ENCODE measurements at regions not wholly inside any gene's neighbourhood (a gene's known extent, or its start where the extent isn't known, plus 50 kb on each side); places are given as distances from the start of the nearest gene placed in this dataset.

GRCh38 chr2:57893347-57893746 is 153.3 kb upstream of the VRK2 start:
- Histone ChIP-seq H3K4me2 (ENCODE audit: insufficient read depth, low read length) (no peak overlapping the region), H2AFZ (ENCODE audit: low read depth, low read length) (no peak overlapping the region), H3K27ac (ENCODE audit: insufficient read depth, low read depth, low read length) (no peak overlapping the region), H3K4me3 (replicated peaks in 1 of 3; ENCODE audit: insufficient read depth in 1 of 3, low read depth in 1 of 3, low read length in 3 of 3) (no peak overlapping the region), H3K27me3 (ENCODE audit: control insufficient read depth in 2 of 2, insufficient read depth in 2 of 2, low read length in 2 of 2) (no peaks in the 10 kb centered on the region), H3K4me1 (ENCODE audit: control insufficient read depth, extremely low read depth, insufficient read depth, low read length) (no peaks in the 10 kb centered on the region), H3K79me2 (ENCODE audit: control insufficient read depth, insufficient read depth, low read length) (no peaks in the 10 kb centered on the region), H3K9ac (replicated peaks; ENCODE audit: extremely low read depth, insufficient read depth, low read length) (no peak overlapping the region), H4K20me1 (replicated peaks; ENCODE audit: control insufficient read depth, extremely low read depth, insufficient read depth, low read length) (no peaks in the 10 kb centered on the region), H3K9me3 (replicated peaks; ENCODE audit: control insufficient read depth, insufficient read depth, low read length) (no peaks in the 10 kb centered on the region), H3K36me3 (ENCODE audit: control insufficient read depth in 2 of 2, extremely low read depth in 1 of 2, insufficient read depth in 2 of 2, low read length in 2 of 2) (no peaks in the 10 kb centered on the region), H3K9me1 (replicated peaks; ENCODE audit: control insufficient read depth, extremely low read depth, insufficient read depth, low read length) (no peaks in the 10 kb centered on the region)
- no peak for DNase-seq (ENCODE audit: low read depth, low spot score)
- no peak for TF ChIP-seq POLR2AphosphoS5 (IDR thresholded peaks at IDR 0.05; ENCODE audit: insufficient read depth, low read depth, low read length)
- TF ChIP-seq FOS (IDR thresholded peaks at IDR 0.05; ENCODE audit: borderline replicate concordance, insufficient read depth, low read length), result no peak
- no peak for TF ChIP-seq CTCF (IDR thresholded peaks at IDR 0.05; ENCODE audit: extremely low read depth in 1 of 2, insufficient read depth in 1 of 2, low read depth in 1 of 2, low read length in 2 of 2)
- no peak for TF ChIP-seq EZH2 (IDR thresholded peaks at IDR 0.05; ENCODE audit: borderline replicate concordance, low read depth, low read length, severe bottlenecking)
- TF ChIP-seq POLR2A (IDR thresholded peaks at IDR 0.05; ENCODE audit: low read depth, low read length), result no peak
- TF ChIP-seq, protein P1, sequence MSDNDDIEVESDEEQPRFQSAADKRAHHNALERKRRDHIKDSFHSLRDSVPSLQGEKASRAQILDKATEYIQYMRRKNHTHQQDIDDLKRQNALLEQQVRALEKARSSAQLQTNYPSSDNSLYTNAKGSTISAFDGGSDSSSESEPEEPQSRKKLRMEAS (IDR thresholded peaks at IDR 0.05; ENCODE audit: insufficient read depth, insufficient read length), result no peak
- no peak for TF ChIP-seq MYC (IDR thresholded peaks at IDR 0.05; ENCODE audit: low read depth, low read length)
- no peak for TF ChIP-seq JUN (IDR thresholded peaks at IDR 0.05; ENCODE audit: borderline replicate concordance, insufficient read depth, insufficient read length, low read depth)
- TF ChIP-seq GATA2 (IDR thresholded peaks at IDR 0.05; ENCODE audit: insufficient read depth, insufficient read length, low read depth, low read length), result no peak
- ChIA-PET POLR2A (no interaction called here), CTCF (interaction anchor here (0.6 to 2.8 kb wide), 3 partner anchors 8 to 525 kb away, joined by 3 to 10 read pairs (median 4); no protein-coding TSS in a partner anchor)
- dilution Hi-C loops (cut with MboI; ENCODE audit: extremely low pct_ligation_motif_present, low sequenced_read_pairs), result no loop called here
- intact Hi-C loops (cut with micrococcal nuclease), result no loop called here
- BruUV-seq (replicated peaks), result no TSS peak
- FAIRE-seq, result no peak

Measured in endothelial cell of umbilical vein (primary cell).